Bronchial epithelial cell (primary cell): ENCODE measurements at regions not wholly inside any gene's neighbourhood (a gene's known extent, or its start where the extent isn't known, plus 50 kb on each side); places are given as distances from the start of the nearest gene placed in this dataset.

Experiments
- DNase-seq: peaks from one replicate; pipeline ENCODE4 v3.0.0-alpha.2; 2010; ENCODE audit warnings: low read depth
- FAIRE-seq: peaks from 2 replicates; lab custom pipeline; 2011; peaks lifted over from hg19 to GRCh38; lab: Jason Lieb, UNC
- H3K27me3 ChIP-seq: 2 replicates; pipeline ENCODE4 v1.5.1; 2011; ENCODE audit warnings: low read length; ENCODE audit not compliant: control insufficient read depth, insufficient read depth
- H3K36me3 ChIP-seq: 2 replicates; pipeline ENCODE4 v1.5.1; 2011; ENCODE audit warnings: low read length; ENCODE audit not compliant: control insufficient read depth, insufficient read depth
- H3K4me3 ChIP-seq: 2 replicates; pipeline ENCODE4 v1.5.1; 2011; ENCODE audit warnings: mild to moderate bottlenecking, low read depth, low read length, control low read depth
- CTCF ChIP-seq: IDR thresholded peaks from 2 replicates; pipeline ENCODE4 v1.5.1; 2011; ENCODE audit warnings: mild to moderate bottlenecking, moderate library complexity, low read length, control low read depth, inconsistent platforms; ENCODE audit not compliant: insufficient read depth, severe bottlenecking

- H3K27me3 ChIP-seq = no peaks in the 10 kb centered on the region
- H3K4me3 ChIP-seq = no peak overlapping the region
- no peaks in the 10 kb centered on the region for H3K36me3 ChIP-seq
- DNase-seq = no peak
- FAIRE-seq = no peak
- TF ChIP-seq CTCF = no peak
These were observed 1226.1 kb downstream of the NCAM2 start for GRCh38 chr21:22224261-22224660.

- DNase-seq (no peak), FAIRE-seq (no peak)
- no peak overlapping the region for H3K4me3 ChIP-seq
- H3K27me3 ChIP-seq = no peaks in the 10 kb centered on the region
- H3K36me3 ChIP-seq = no peaks in the 10 kb centered on the region
- TF ChIP-seq CTCF = no peak
These were observed 1227.1 kb downstream of the NCAM2 start for GRCh38 chr21:22225299-22225698.

GRCh38 chr21:22231013-22231412 is 1232.8 kb downstream of the NCAM2 start:
- Histone ChIP-seq H3K27me3 (no peaks in the 10 kb centered on the region), H3K36me3 (no peaks in the 10 kb centered on the region), H3K4me3 (no peak overlapping the region)
- TF ChIP-seq CTCF = no peak
- FAIRE-seq (no peak), DNase-seq (no peak)

- FAIRE-seq = no peak
- no peak for DNase-seq
These were observed 1237.8 kb downstream of the NCAM2 start for GRCh38 chr21:22235866-22236590.

GRCh38 chr21:22244516-22244915 is 1246.3 kb downstream of the NCAM2 start:
- FAIRE-seq (no peak), DNase-seq (no peak)
- no peaks in the 10 kb centered on the region for H3K27me3 ChIP-seq
- no peak overlapping the region for H3K4me3 ChIP-seq
- H3K36me3 ChIP-seq = no peaks in the 10 kb centered on the region
- TF ChIP-seq CTCF = no peak

More at GRCh38 chr21:22235866-22236590, 1237.8 kb downstream of the NCAM2 start:
- no peak for TF ChIP-seq CTCF
- no peaks in the 10 kb centered on the region for H3K36me3 ChIP-seq
- H3K27me3 ChIP-seq = no peaks in the 10 kb centered on the region
- no peak overlapping the region for H3K4me3 ChIP-seq

- Histone ChIP-seq H3K36me3 (no peaks in the 10 kb centered on the region), H3K4me3 (no peak overlapping the region), H3K27me3 (no peaks in the 10 kb centered on the region)
- DNase-seq (no peak), FAIRE-seq (no peak)
- TF ChIP-seq CTCF = no peak
These were observed 1252.1 kb downstream of the NCAM2 start for GRCh38 chr21:22250355-22250754.
